GM12878 (cell line): ENCODE measurements at regions not wholly inside any gene's neighbourhood (a gene's known extent, or its start where the extent isn't known, plus 50 kb on each side); places are given as distances from the start of the nearest gene placed in this dataset.

Source experiments
- ATAC-seq: fragments of 200-7000 bp; cut with Tn5 transposase; 3 replicates; pipeline ENCODE4 v1.9.1; 2020; ENCODE audit warnings: mild to moderate bottlenecking, moderate library complexity
- BruUV-seq: library from RNA; stranded (reverse); fragments of 400-500 nt; replicated peaks from 2 replicates; lab custom pipeline; 2021; lab: Mats Ljungman, UMichigan
- CTCF ChIA-PET: fragments of 300-600 bp; sonication (Branson Sonifier 250); formaldehyde crosslinking; extraction: SDS; loops from one replicate; lab custom pipeline; 2021; ENCODE audit warnings: inconsistent platforms; lab: Yijun Ruan, JAX
- POLR2A ChIA-PET: fragments of 350-600 bp; formaldehyde crosslinking; extraction: SDS; loops from one replicate; lab custom pipeline; 2021; ENCODE audit warnings: inconsistent platforms; lab: Charles Lee
- RAD21 ChIA-PET: fragments of 300-600 bp; sonication (Branson Sonifier 250); formaldehyde crosslinking; loops from one replicate; lab custom pipeline; 2023; ENCODE audit warnings: antibody characterized with exemption; ENCODE audit not compliant: unreplicated experiment; lab: Charles Lee
- SMC1A ChIA-PET: fragments of 300-600 bp; sonication (Branson Sonifier 250); formaldehyde crosslinking; loops from one replicate; lab custom pipeline; 2023; ENCODE audit not compliant: unreplicated experiment, uncharacterized antibody; lab: Charles Lee
- DNase-seq: peaks from one replicate; pipeline ENCODE4 v3.0.0-alpha.2; 2011; ENCODE audit warnings: low read depth, low spot score
- FAIRE-seq: peaks from 3 replicates; lab custom pipeline; 2011; peaks lifted over from hg19 to GRCh38; lab: Jason Lieb, UNC
- H2AFZ ChIP-seq: 2 replicates; pipeline ENCODE4 v1.6.0; 2011; ENCODE audit warnings: low read depth, low read length, control low read depth; ENCODE audit not compliant: control insufficient read depth
- H3K27ac ChIP-seq: 2 replicates; pipeline ENCODE4 v1.5.1; 2011; ENCODE audit warnings: control low read depth; ENCODE audit not compliant: control insufficient read depth, insufficient read depth
- H3K27me3 ChIP-seq, 2 experiments: replicated peaks in 1 of 2; 2 replicates each; pipeline versions ENCODE4 v1.6.0 to v1.6.1; 2011; ENCODE audit warnings: low read length in 1 of 2; ENCODE audit not compliant: control insufficient read depth in 2 of 2, insufficient read depth in 2 of 2
- H3K36me3 ChIP-seq, 2 experiments: 2 replicates each; pipeline ENCODE4 v1.5.1; 2011; ENCODE audit warnings: low read length in 1 of 2; ENCODE audit not compliant: control insufficient read depth in 2 of 2, insufficient read depth in 2 of 2
- H3K4me1 ChIP-seq: 2 replicates; pipeline ENCODE4 v1.6.1; 2011; ENCODE audit warnings: mild to moderate bottlenecking, low read length, moderate library complexity, mixed read lengths; ENCODE audit not compliant: control insufficient read depth, insufficient read depth
- H3K4me2 ChIP-seq: 2 replicates; pipeline ENCODE4 v1.6.0; 2011; ENCODE audit warnings: control low read depth; ENCODE audit not compliant: control insufficient read depth, insufficient read depth
- H3K4me3 ChIP-seq: fragments of 200-600 bp; sonication (generic); 2 replicates; pipeline ENCODE4 v1.5.1; 2016
- H3K79me2 ChIP-seq: 2 replicates; pipeline ENCODE4 v1.6.0; 2011; ENCODE audit warnings: low read length; ENCODE audit not compliant: control insufficient read depth, insufficient read depth
- H3K9ac ChIP-seq: 2 replicates; pipeline ENCODE4 v1.8.0; 2011; ENCODE audit warnings: low read length, control low read depth, mixed read lengths; ENCODE audit not compliant: control insufficient read depth, insufficient read depth
- H3K9me3 ChIP-seq: replicated peaks from 3 replicates; pipeline ENCODE4 v1.5.1; 2011; ENCODE audit warnings: mild to moderate bottlenecking, low read length; ENCODE audit not compliant: control insufficient read depth, insufficient read depth
- H4K20me1 ChIP-seq: 2 replicates; pipeline ENCODE4 v1.6.0; 2011; ENCODE audit not compliant: control insufficient read depth, insufficient read depth
- HCFC1 ChIP-seq: fragments of 150-350 bp; IDR thresholded peaks from 2 replicates; pipeline ENCODE4 v1.6.1; 2014; ENCODE audit warnings: low read length
- IKZF1 ChIP-seq: fragments of 450-650 bp; conservative IDR thresholded peaks from 2 replicates; pipeline ENCODE4 v1.6.1; 2017; ENCODE audit warnings: antibody characterized with exemption, mild to moderate bottlenecking
- KAT2A ChIP-seq: conservative IDR thresholded peaks from 2 replicates; pipeline ENCODE4 v1.6.1; 2011; ENCODE audit warnings: low read depth, low read length; ENCODE audit not compliant: control insufficient read depth
- PAX5 ChIP-seq: IDR thresholded peaks from 2 replicates; pipeline ENCODE4 v1.6.1; 2011; ENCODE audit warnings: low read depth, low read length, borderline replicate concordance
- WRNIP1 ChIP-seq: IDR thresholded peaks from 2 replicates; pipeline ENCODE4 v1.6.1; 2011; ENCODE audit warnings: low read depth, low read length, improper control_type of control experiment, borderline replicate concordance
- in situ Hi-C: fragments of 300-500 bp; cut with MboI; formaldehyde crosslinking; loops from 9 replicates; pipeline ENCODE4 v1.14.3; 2018; ENCODE audit warnings: mixed read lengths
- intact Hi-C: fragments of 100-400 bp; cut with micrococcal nuclease; formaldehyde crosslinking; loops from one replicate; pipeline ENCODE4 v1.14.2; 2022; ENCODE audit not compliant: unreplicated experiment

GRCh38 chr13:73913079-73913740, 221.0 kb downstream of the KLF12 start (continued):
- TF ChIP-seq WRNIP1, result no peak
- TF ChIP-seq IKZF1, result 0 out of 2 replicates have a peak, but pooled peaks have one; percentile 11

GRCh38 chr13:73911361-73911760, 222.8 kb downstream of the KLF12 start:
- no peak for DNase-seq
- ChIA-PET CTCF (interaction anchor here (1.5 to 2.2 kb wide), 3 partner anchors 14 to 77 kb away, joined by 4 to 5 read pairs (median 4); no protein-coding TSS in a partner anchor), SMC1A (interaction anchor here (1.1 to 1.8 kb wide), 7 partner anchors 7 to 375 kb away, joined by 3 to 6 read pairs (median 4); no protein-coding TSS in a partner anchor), RAD21 (interaction anchor here (0.7 to 1.6 kb wide), 4 partner anchors 9 to 223 kb away, joined by 3 to 4 read pairs (median 3); partner anchors contain the start of gene KLF12), POLR2A (interaction anchor here (1.1 kb wide), 1 partner anchor 116 kb away, joined by 3 read pairs; no protein-coding TSS in a partner anchor)
- Histone ChIP-seq H3K4me3 (no peak overlapping the region), H3K36me3 (no peaks in the 10 kb centered on the region), H3K9ac (no peak overlapping the region), H3K4me1 (peaks cover 6% of the 10 kb centered on the region), H4K20me1 (no peaks in the 10 kb centered on the region), H3K9me3 (no peaks in the 10 kb centered on the region), H3K79me2 (no peaks in the 10 kb centered on the region), H3K27me3 (no peaks in the 10 kb centered on the region), H3K27ac (no peak overlapping the region), H3K4me2 (no peak overlapping the region), H2AFZ (no peak overlapping the region)
- TF ChIP-seq KAT2A (no peak), HCFC1 (no peak), PAX5 (no peak)
- in situ Hi-C loops, result no loop called here
- no TSS peak for BruUV-seq
- FAIRE-seq, result no peak
- ATAC-seq, result no peak
- intact Hi-C loops, result no loop called here
